NCI-H2107 (cell line): ENCODE measurements at regions not wholly inside any gene's neighbourhood (a gene's known extent, or its start where the extent isn't known, plus 50 kb on each side); places are given as distances from the start of the nearest gene placed in this dataset.

Experiments used
- DNase-seq: peaks from one replicate; lab custom pipeline; 2025; lab: John Stamatoyannopoulos, UW

DNA sequence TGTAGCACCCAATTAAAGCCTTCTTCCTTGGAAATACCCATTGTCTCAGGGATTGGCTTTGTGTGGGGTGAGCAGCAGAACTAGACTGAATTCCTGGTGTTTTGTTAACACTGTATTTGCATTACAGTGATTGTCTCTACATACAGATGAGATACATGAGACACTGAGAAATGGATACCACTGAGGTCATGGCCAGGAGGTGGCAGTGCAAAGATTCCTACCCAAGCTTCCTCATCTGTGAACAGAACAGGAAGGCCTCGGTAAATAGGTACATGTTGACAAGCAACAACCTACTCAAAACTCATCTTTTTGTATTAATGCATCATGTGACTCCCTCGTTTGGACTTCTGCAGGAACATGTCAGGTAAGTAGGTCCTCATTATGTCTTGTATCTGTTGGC, 445.8 kb upstream of the RGPD4 start:
- DNase-seq, result no peak

DNA sequence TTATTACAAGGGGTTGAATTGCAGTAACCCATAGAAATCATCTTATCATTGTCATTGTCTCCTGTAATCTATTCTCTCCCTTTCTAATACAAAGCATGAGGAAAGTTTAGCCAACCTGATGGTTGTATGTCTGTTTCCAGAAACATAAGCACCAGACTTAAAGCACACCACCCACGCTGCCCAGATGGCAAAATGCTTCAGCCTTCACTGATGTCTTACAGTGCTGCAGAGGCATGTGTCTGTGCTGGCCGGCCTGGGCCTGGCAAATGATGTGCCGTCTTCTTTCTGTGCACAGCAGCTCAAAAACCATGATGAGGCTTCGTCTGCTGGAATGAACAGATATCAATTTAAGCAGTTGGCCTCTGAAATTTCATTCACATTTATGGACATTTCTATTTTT, 443.0 kb upstream of the RGPD4 start:
- DNase-seq, result no peak

- DNase-seq, result no peak
Measured at GRCh38 chr2:107384422-107384821, 442.3 kb upstream of the RGPD4 start.

GRCh38 chr2:107385921-107386320, 440.8 kb upstream of the RGPD4 start:
- no peak for DNase-seq

- no peak for DNase-seq
Measured at GRCh38 chr2:107392241-107392704, 434.4 kb upstream of the RGPD4 start.

- no peak for DNase-seq
Measured at GRCh38 chr2:107393516-107393915, 433.2 kb upstream of the RGPD4 start.

DNA sequence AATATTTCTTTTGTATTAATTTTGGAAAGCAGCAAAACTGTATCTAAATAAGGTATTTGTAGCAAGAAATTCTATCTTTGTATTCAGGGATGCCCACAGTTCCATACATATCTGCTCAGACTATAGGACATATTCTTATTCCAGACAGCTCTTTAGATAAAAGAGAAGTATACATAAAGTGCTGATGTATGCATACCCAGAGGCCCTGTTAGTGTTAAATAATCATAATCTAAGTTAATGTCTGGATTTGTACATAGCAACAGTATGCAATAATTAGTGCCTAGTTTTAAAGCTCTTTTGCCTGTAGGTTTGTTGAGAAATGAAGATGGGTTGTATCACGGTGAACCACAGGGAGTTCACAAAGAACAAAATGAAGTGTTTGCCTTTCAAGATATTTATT, 428.0 kb upstream of the RGPD4 start:
- no peak for DNase-seq

GRCh38 chr2:107402330-107402729, 424.4 kb upstream of the RGPD4 start:
- no peak for DNase-seq

GRCh38 chr2:107405261-107405660, 421.4 kb upstream of the RGPD4 start:
- no peak for DNase-seq

DNA sequence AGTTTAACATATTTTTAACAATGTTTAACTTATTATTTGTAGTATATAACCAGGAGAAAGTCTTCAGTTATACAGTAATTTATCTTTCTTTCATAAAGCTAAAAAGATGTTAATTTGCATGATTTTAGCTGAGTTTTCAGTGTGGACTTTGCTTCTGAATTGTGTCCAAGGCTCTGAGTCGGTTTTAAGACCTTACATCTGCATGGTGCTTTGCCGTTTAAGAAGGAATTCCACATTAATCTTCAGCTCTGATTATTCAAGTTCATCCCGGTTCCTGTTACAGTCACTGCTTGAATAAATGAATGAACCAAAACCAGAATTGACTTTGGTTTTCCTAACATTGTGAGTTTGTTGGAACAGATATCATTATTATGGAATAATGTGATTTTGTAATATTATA, 419.7 kb upstream of the RGPD4 start:
- no peak for DNase-seq

GRCh38 chr2:107407974-107408373, 418.7 kb upstream of the RGPD4 start:
- DNase-seq, result no peak

DNA sequence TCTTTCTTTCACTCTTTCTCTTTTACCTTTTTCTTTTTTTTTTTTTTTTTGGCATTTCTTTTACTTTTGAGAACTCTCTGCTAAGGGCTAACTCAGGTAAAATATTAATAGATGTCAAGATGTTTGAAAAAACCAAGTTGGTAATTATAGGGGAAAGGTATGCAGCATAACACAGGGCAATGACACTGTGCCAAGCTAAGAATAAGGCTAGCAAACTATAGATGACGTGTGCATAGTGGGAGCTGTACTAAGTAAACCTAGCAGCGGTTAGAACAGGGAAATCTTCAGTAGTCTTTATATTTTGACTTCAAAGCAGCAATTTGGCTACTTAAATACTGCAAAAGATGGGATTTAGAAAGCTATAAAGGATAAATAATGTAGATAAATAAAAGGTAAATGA, 415.4 kb upstream of the RGPD4 start:
- no peak for DNase-seq

DNA sequence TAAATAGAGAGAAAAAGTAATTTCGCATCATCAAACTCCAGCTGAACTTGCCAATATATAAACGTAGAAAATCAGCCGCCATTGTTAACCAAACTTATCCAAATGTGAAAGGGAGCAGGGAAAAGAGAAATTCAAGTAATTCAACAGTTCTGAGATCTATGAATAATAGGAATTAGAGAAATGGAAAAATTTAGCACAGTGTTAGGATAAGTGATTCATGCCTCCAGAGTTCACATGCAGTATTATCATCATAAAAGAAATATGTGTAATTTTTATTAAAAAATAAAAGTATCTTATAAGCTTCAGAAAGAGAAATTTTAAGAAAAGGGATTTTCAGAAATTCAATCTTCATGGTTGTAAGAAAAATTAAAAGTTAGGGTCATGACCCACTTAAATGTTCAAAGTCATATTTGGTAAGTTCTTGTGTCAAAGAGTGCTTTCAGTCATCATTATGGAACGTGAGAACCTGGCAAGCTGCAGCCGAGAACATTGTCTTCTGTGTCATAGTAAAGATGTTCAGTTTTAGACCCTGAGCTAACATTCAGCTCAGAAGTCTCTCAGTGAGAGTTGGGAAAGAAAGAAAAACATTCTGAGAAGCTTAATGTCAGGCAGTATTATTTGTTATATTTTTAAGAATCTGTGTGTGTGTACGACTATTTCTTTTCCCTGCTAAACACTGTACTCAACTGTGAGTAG, 414.3 kb upstream of the RGPD4 start:
- no peak for DNase-seq

DNA sequence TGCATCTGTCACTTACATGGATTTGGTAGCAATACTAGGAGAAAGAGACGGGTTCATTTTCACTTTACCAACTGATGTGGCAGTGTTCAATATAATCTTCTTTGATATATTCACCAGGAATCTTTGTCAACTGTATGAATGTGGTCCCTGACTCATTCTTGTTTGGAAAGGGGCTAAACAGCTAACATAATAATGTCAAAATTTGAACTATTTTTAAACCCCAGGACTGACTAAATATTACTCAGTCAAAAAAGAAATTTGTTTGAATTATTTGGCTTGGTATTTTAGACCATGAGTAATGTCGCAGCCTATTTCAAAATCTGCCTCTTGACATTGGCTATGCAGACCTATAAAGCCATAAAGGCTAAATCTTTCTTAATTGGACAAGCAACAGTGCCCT, 413.7 kb upstream of the RGPD4 start:
- DNase-seq, result no peak

DNA sequence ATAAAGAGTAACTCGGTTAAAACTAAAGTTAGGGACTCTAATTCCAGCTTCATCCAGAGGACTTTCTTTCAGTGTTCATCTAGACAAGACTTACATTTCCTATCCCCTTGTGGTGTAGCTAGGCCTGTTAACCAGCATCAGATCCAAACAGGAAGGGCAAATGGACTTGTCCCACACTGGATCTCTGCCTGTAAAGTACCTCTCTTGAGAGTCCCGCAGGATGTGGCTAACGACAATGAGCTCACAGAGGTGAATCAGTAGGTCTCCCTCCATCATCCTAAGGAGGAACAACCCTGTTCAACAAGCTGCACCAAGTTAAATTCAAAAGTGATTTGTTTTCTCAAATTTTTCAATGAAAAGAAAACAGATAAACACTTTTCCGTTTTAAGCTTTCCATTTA, 412.3 kb upstream of the RGPD4 start:
- DNase-seq, result no peak

- no peak for DNase-seq
Measured at GRCh38 chr2:107418708-107419107, 408.0 kb upstream of the RGPD4 start.

- no peak for DNase-seq
Measured at GRCh38 chr2:107419191-107419590, 407.5 kb upstream of the RGPD4 start.

DNA sequence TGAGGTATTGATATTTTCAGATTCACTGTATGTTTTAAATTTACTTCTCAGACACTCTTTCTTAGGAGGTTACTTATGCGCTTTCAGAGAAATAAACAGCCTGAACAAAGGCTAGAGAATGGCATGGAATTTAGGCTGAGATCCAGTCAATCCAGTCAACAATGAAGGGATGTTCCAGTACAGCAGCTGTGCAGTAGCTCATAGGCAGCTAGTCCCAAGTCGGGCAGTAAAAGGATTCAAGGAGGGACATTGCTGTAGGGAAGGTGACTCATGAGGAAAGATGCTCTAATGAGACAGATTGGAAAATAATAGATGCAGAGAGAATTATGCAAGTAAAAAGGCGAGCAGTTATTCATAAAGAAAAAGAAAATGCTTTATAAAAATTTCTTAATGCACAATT, 397.9 kb upstream of the RGPD4 start:
- no peak for DNase-seq

GRCh38 chr2:107430006-107430405, 396.7 kb upstream of the RGPD4 start:
- DNase-seq, result no peak

GRCh38 chr2:107430596-107431266, 396.0 kb upstream of the RGPD4 start:
- no peak for DNase-seq

- no peak for DNase-seq
Measured at GRCh38 chr2:107436281-107436680, 390.4 kb upstream of the RGPD4 start.

DNA sequence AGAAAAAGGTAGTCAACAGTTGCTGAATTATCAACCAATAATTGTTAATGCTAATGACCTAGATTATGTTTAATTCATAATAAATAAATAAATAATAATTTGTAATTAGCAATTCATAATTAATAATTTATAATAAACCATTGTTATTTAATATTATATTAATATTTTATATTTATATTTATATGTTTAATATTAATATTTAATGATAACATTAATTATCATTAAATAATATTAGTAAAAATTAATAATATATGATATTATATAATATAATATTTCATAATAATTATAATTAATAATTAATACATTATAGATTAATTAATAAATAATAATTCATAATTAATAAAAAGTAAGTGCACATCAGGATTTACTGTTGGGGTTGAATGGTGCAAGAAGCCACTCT, 389.4 kb upstream of the RGPD4 start:
- no peak for DNase-seq

GRCh38 chr2:107437807-107438206, 388.9 kb upstream of the RGPD4 start:
- no peak for DNase-seq

GRCh38 chr2:107448160-107448559, 378.5 kb upstream of the RGPD4 start:
- DNase-seq, result no peak
